ENCODE measurements at regions not wholly inside any gene's neighbourhood (a gene's known extent, or its start where the extent isn't known, plus 50 kb on each side); places are given as distances from the start of the nearest gene placed in this dataset.
A peak's percentile ranks its signal among the peaks of the same experiment; 100 is the strongest.

DNA sequence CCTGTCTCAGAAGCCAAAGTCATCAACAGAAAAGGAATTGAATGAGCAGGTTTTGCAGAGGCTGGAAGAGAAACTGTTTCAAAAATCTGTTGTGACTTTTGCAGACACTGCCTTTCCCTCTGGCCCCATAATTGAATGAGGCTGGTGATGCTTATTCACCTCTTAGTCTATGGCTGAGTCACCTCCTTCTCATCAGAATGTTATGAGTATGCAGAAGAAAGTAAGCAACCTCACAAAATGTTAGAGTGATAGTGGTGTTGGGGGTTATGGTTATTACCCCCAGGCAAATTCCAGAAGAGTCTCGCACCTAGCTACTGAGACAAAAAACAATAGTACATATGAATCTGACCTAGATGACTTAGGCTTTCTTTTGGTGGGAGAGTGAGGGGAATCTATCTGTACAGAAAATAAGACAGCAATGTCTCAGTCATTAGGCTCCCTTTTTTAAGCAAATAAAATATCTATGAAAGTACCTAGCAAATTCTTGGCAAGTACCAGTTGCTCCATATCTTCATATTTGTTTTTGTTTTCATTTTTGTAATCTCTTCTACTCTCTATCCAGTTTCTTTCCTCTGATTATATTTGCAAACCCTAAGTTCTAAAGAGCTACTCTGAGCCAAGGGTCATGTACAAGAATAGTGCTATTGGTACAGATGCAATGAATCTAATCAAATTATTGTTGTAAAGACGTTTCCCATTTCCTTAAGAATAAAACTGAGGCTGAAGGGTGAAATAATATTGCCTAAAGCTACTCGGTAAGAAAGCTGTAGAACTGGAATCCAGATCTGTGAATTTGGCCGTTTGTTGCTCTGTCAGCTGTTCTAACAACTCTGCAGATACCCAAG lies 498.1 kb upstream of the TNC start:
- DNase-seq (ENCODE audit: low read depth), result peak; percentile 91
- H3K4me3 ChIP-seq (ENCODE audit: low read length), result no peak overlapping the region
- TF ChIP-seq, protein P1, sequence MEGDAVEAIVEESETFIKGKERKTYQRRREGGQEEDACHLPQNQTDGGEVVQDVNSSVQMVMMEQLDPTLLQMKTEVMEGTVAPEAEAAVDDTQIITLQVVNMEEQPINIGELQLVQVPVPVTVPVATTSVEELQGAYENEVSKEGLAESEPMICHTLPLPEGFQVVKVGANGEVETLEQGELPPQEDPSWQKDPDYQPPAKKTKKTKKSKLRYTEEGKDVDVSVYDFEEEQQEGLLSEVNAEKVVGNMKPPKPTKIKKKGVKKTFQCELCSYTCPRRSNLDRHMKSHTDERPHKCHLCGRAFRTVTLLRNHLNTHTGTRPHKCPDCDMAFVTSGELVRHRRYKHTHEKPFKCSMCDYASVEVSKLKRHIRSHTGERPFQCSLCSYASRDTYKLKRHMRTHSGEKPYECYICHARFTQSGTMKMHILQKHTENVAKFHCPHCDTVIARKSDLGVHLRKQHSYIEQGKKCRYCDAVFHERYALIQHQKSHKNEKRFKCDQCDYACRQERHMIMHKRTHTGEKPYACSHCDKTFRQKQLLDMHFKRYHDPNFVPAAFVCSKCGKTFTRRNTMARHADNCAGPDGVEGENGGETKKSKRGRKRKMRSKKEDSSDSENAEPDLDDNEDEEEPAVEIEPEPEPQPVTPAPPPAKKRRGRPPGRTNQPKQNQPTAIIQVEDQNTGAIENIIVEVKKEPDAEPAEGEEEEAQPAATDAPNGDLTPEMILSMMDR (conservative IDR thresholded peaks at IDR 0.05; ENCODE audit: low read length), result no peak

DNA sequence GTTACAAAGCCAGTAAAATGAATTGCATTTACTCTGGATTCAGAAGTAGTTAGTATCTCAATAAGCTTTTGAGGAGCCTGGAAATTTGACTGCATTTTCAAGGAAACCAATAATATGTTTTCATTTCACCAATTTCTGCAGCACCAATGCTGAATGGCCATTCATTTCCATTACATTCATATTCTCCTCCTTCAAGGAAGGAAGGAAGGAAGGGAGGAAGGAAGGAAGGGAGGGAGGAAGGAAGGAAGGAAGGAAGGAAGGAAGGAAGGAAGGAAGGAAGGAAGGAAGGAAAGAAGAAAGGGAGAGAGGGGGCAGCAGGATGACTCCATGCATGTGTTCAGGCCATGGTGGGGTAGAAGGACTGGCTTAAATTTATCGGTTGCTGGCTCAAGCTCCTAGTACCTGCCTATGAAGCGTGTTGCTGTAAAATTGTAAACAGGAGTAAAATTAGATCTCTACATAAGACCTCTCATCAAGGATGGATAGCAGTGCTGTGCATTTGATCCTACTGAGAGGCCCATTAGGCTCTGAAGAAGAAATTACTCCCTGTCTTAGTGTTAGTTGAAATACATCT lies 498.8 kb upstream of the TNC start:
- no peak overlapping the region for H3K4me3 ChIP-seq (ENCODE audit: low read length)
- TF ChIP-seq, protein P1 (conservative IDR thresholded peaks at IDR 0.05; ENCODE audit: low read length), result no peak

DNA sequence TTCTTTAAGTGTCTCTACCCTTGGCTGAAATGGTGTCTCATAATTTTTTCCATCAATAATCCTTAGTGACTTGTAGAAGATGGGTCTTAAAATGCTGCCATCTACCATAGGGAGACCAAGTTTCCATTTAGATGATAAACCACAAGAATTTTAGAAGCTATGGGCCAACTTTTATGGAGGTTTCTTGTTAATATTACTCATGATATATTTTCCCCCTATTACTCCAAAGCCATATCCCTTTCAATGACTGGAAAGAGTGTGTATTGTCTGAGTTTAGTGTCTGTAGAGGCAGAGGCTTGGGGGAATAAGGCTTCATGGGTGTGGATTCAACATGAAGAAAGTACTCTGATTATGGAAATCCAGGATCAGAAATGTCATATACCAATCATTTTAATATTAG lies 507.3 kb upstream of the TNC start:
- TF ChIP-seq, protein P1 (conservative IDR thresholded peaks at IDR 0.05; ENCODE audit: low read length), result no peak
- DNase-seq (ENCODE audit: low read depth), result no peak
- H3K4me3 ChIP-seq (ENCODE audit: low read length), result no peak overlapping the region

More for the DNA sequence above, 498.8 kb upstream of the TNC start:
- no peak for DNase-seq (ENCODE audit: low read depth)

DNA sequence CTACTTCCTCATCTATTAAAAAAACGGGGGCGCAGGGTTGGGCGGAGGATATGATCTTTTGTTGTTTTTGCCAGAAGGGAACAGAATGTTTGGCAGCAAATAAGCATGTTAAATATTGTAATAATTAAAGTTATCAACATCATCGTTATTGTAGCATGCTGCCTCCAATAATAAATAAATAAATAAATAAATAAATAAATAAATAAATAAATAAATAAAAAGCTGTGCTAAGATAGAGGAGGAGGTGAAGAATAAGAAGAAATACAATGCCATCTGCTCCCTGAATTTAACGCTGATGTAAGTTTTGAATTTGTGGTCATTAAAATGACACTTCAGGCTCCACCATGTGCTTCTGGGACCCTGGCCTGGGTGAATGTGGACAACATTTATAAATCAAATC lies 508.0 kb upstream of the TNC start:
- no peak for DNase-seq (ENCODE audit: low read depth)
- TF ChIP-seq, protein P1 (conservative IDR thresholded peaks at IDR 0.05; ENCODE audit: low read length), result no peak

DNA sequence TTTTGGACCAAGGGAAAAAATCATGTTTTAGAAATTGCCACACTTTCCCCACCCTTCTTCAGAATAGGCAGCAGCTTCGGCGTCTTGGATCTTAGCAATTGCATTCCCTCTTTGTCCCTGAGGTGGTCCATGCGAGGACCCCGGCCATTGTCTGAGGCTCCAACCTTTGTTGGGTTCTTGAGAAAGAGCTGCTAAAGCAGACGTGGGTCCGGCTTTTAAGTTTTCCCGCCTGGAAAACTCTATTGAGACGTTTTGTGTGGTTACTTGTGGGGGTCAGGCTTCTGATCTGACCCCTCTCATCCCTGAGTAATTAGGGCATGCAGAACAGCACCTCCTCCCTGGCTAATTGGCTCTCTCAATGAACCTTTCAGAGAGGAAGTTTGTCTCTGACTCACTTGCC lies 509.6 kb upstream of the TNC start:
- no peak for DNase-seq (ENCODE audit: low read depth)
- TF ChIP-seq, protein P1 (conservative IDR thresholded peaks at IDR 0.05; ENCODE audit: low read length), result no peak
- H3K4me3 ChIP-seq (ENCODE audit: low read length), result no peak overlapping the region

More for the DNA sequence above, 508.0 kb upstream of the TNC start:
- H3K4me3 ChIP-seq (ENCODE audit: low read length), result no peak overlapping the region

DNA sequence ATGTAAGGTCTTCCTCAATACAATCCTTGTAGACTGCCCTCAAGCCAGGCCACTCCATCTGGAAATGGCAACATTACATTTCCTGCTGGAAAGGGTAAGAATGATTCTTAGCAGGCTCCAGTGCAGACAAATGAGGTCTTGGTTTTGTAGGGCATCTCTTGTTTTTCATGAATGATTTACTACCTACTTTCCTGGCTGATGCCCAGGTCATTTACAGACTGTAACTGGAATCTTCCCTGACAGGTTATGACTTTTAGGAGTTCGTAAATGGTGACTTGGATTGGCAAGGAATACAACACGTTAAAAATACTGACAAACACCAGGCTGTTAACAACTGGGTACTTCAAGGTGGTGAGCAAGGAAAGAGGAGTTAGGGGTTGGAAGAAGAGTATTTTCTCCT lies 510.5 kb upstream of the TNC start:
- H3K4me3 ChIP-seq (ENCODE audit: low read length), result no peak overlapping the region
- TF ChIP-seq, protein P1 (conservative IDR thresholded peaks at IDR 0.05; ENCODE audit: low read length), result no peak
- DNase-seq (ENCODE audit: low read depth), result no peak

All from AG10803 (cell line).